GM23338 (cell line): ENCODE measurements at regions not wholly inside any gene's neighbourhood (a gene's known extent, or its start where the extent isn't known, plus 50 kb on each side); places are given as distances from the start of the nearest gene placed in this dataset.

Source experiments
- ATAC-seq: fragments of 200-7000 bp; cut with Tn5 transposase; 3 replicates; pipeline ENCODE4 v1.9.1; 2020
- DNase-seq: peaks from one replicate; pipeline ENCODE4 v3.0.0-alpha.2; 2015; ENCODE audit warnings: low spot score
- H2AFZ ChIP-seq: fragments of 200-600 bp; sonication (generic); 2 replicates; pipeline ENCODE4 v1.8.0; 2016; ENCODE audit warnings: antibody characterized with exemption, mild to moderate bottlenecking, moderate library complexity
- H3F3A ChIP-seq: fragments of 200-600 bp; sonication (generic); replicated peaks from 2 replicates; pipeline ENCODE4 v1.8.0; 2017; ENCODE audit warnings: antibody characterized with exemption, mixed run types, low read depth
- H3K27ac ChIP-seq: fragments of 200-600 bp; sonication (generic); 2 replicates; pipeline ENCODE4 v1.6.1; 2016; ENCODE audit warnings: low read depth
- H3K27me3 ChIP-seq: fragments of 200-600 bp; sonication (generic); 2 replicates; pipeline ENCODE4 v1.8.0; 2016; ENCODE audit warnings: mild to moderate bottlenecking, mixed run types, moderate library complexity; ENCODE audit not compliant: insufficient read depth
- H3K36me3 ChIP-seq: fragments of 200-600 bp; sonication (generic); 2 replicates; pipeline ENCODE4 v1.8.0; 2016; ENCODE audit warnings: mild to moderate bottlenecking; ENCODE audit not compliant: insufficient read depth
- H3K4me1 ChIP-seq: fragments of 200-600 bp; sonication (generic); 2 replicates; pipeline ENCODE4 v1.8.0; 2016; ENCODE audit warnings: mild to moderate bottlenecking, moderate library complexity; ENCODE audit not compliant: insufficient read depth
- H3K4me2 ChIP-seq: fragments of 200-600 bp; sonication (generic); 2 replicates; pipeline ENCODE4 v1.7.1; 2017; ENCODE audit warnings: mixed run types
- H3K4me3 ChIP-seq: fragments of 200-600 bp; sonication (generic); 2 replicates; pipeline ENCODE4 v1.6.1; 2016; ENCODE audit warnings: mixed run types
- H3K79me2 ChIP-seq: fragments of 200-600 bp; sonication (generic); replicated peaks from 2 replicates; pipeline ENCODE4 v1.8.0; 2017; ENCODE audit warnings: mild to moderate bottlenecking; ENCODE audit not compliant: insufficient read depth
- H3K9me2 ChIP-seq: fragments of 200-600 bp; sonication (generic); 2 replicates; pipeline ENCODE4 v1.8.0; 2017; ENCODE audit not compliant: insufficient read depth
- H4K20me1 ChIP-seq: fragments of 200-600 bp; sonication (generic); replicated peaks from 2 replicates; pipeline ENCODE4 v1.8.0; 2017; ENCODE audit warnings: mild to moderate bottlenecking; ENCODE audit not compliant: insufficient read depth
- H3K27ac Mint-ChIP-seq: 2 replicates; pipeline ENCODE4 v1.8.0; 2020; ENCODE audit warnings: inconsistent platforms, mild to moderate bottlenecking, moderate library complexity, mixed read lengths
- H3K27me3 Mint-ChIP-seq: 3 replicates; pipeline ENCODE4 v1.8.0; 2022; ENCODE audit warnings: low read depth, mild to moderate bottlenecking, moderate library complexity, mixed read lengths, inconsistent platforms; ENCODE audit not compliant: insufficient read depth, poor library complexity
- H3K36me3 Mint-ChIP-seq: 3 replicates; pipeline ENCODE4 v1.8.0; 2021; ENCODE audit warnings: low read depth, mild to moderate bottlenecking, inconsistent platforms, moderate library complexity, mixed read lengths
- H3K4me1 Mint-ChIP-seq: 3 replicates; pipeline ENCODE4 v1.8.0; 2020; ENCODE audit warnings: mild to moderate bottlenecking, inconsistent platforms, mixed read lengths
- H3K4me3 Mint-ChIP-seq: 3 replicates; pipeline ENCODE4 v1.8.0; 2021; ENCODE audit warnings: moderate library complexity, mild to moderate bottlenecking, inconsistent platforms, mixed read lengths
- H3K9me3 Mint-ChIP-seq: 3 replicates; pipeline ENCODE4 v1.8.0; 2020; ENCODE audit warnings: moderate library complexity, mild to moderate bottlenecking, inconsistent platforms, mixed read lengths
- CREB1 ChIP-seq: fragments of 250-450 bp; sonication (Bioruptor Pico); IDR thresholded peaks from 2 replicates; pipeline ENCODE4 v1.5.0; 2020; ENCODE audit warnings: low read depth, mild to moderate bottlenecking, moderate library complexity
- EZH2 ChIP-seq: fragments of 200-600 bp; sonication (generic); IDR thresholded peaks from one replicate; pipeline ENCODE4 v1.8.0; 2017; ENCODE audit warnings: antibody characterized with exemption, mild to moderate bottlenecking, low read depth; ENCODE audit not compliant: unreplicated experiment
- EZH2phosphoT487 ChIP-seq: fragments of 200-600 bp; sonication (generic); IDR thresholded peaks from one replicate; pipeline ENCODE4 v1.8.1; 2018; ENCODE audit warnings: antibody characterized with exemption; ENCODE audit not compliant: unreplicated experiment
- NANOG ChIP-seq: IDR thresholded peaks from 2 replicates; pipeline ENCODE4 v1.6.1; 2016; ENCODE audit warnings: antibody characterized with exemption, borderline replicate concordance
- POLR2AphosphoS5 ChIP-seq: IDR thresholded peaks from 2 replicates; pipeline ENCODE4 v1.6.1; 2016; ENCODE audit warnings: antibody characterized with exemption, low read depth
- ZNF331 ChIP-seq: fragments of 250-450 bp; sonication (Bioruptor Pico); IDR thresholded peaks from 2 replicates; pipeline ENCODE4 v1.5.0; 2020; ENCODE audit warnings: low read depth, mild to moderate bottlenecking, moderate library complexity
- TF ChIP-seq, protein P1 (sequence below), 2 experiments: fragments of 200-600 bp in 1 of 2; sonication (generic) in 1 of 2; conservative IDR thresholded peaks; 2 replicates each; pipeline versions ENCODE4 v1.5.1 to v1.6.1; 2016 to 2017; ENCODE audit warnings: antibody characterized with exemption in 2 of 2, low read depth in 2 of 2, mild to moderate bottlenecking in 2 of 2, moderate library complexity in 1 of 2
- TF ChIP-seq, protein P2 (sequence below): IDR thresholded peaks from one replicate; pipeline ENCODE4 v1.6.1; 2018; ENCODE audit warnings: antibody characterized with exemption; ENCODE audit not compliant: unreplicated experiment
- TF ChIP-seq, protein P3 (sequence below): fragments of 250-450 bp; sonication (Bioruptor Pico); IDR thresholded peaks from 2 replicates; pipeline ENCODE4 v1.5.0; 2020; ENCODE audit warnings: mild to moderate bottlenecking, moderate library complexity

DNA sequence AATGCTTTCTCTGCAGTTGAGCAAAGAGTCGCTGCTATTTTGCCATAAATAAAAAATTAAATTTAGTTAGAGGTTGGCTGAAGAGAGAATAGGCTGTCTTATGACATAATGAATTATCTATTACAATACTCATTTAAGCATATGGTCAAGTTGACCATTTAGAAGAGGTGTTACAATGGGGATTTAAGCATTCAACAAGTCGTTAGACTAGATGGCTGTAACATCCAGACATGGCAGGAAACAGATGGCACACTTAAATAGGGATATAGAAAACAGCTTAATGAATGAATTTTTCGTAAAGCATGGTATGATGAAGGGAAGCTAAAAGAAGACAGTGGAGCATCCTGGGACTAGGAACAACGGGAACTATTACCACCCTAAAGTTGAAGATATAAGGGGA lies 160.3 kb upstream of the PTPRD start:
- no peak for TF ChIP-seq POLR2AphosphoS5
- TF ChIP-seq, protein P1, sequence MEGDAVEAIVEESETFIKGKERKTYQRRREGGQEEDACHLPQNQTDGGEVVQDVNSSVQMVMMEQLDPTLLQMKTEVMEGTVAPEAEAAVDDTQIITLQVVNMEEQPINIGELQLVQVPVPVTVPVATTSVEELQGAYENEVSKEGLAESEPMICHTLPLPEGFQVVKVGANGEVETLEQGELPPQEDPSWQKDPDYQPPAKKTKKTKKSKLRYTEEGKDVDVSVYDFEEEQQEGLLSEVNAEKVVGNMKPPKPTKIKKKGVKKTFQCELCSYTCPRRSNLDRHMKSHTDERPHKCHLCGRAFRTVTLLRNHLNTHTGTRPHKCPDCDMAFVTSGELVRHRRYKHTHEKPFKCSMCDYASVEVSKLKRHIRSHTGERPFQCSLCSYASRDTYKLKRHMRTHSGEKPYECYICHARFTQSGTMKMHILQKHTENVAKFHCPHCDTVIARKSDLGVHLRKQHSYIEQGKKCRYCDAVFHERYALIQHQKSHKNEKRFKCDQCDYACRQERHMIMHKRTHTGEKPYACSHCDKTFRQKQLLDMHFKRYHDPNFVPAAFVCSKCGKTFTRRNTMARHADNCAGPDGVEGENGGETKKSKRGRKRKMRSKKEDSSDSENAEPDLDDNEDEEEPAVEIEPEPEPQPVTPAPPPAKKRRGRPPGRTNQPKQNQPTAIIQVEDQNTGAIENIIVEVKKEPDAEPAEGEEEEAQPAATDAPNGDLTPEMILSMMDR (conservative IDR thresholded peaks at IDR 0.05; ENCODE audit: low read depth in 2 of 2): no peak
- TF ChIP-seq CREB1 (CRISPR knock-in tag): no peak
- Histone ChIP-seq H3K36me3 (no peaks in the 10 kb centered on the region; the same call in 1 of the 2 replicates), H3K4me2 (no peak overlapping the region), H3K27ac (no peak overlapping the region), H3K4me1 (no peaks in the 10 kb centered on the region), H3K79me2 (no peaks in the 10 kb centered on the region), H3K4me3 (no peak overlapping the region), H3K27me3 (no peaks in the 10 kb centered on the region), H3K9me2 (peaks cover 12% of the 10 kb centered on the region), H2AFZ (no peak overlapping the region), H3F3A (no peaks in the 10 kb centered on the region), H4K20me1 (no peaks in the 10 kb centered on the region)
- Mint-ChIP-seq H3K9me3 (peaks cover 4% of the 10 kb centered on the region; the same call in 1 of the 3 replicates), H3K36me3 (no peaks in the 10 kb centered on the region), H3K27me3 (no peaks in the 10 kb centered on the region), H3K27ac (no peak overlapping the region), H3K4me1 (no peaks in the 10 kb centered on the region), H3K4me3 (no peak overlapping the region)
- ATAC-seq: no peak
- DNase-seq: no peak

DNA sequence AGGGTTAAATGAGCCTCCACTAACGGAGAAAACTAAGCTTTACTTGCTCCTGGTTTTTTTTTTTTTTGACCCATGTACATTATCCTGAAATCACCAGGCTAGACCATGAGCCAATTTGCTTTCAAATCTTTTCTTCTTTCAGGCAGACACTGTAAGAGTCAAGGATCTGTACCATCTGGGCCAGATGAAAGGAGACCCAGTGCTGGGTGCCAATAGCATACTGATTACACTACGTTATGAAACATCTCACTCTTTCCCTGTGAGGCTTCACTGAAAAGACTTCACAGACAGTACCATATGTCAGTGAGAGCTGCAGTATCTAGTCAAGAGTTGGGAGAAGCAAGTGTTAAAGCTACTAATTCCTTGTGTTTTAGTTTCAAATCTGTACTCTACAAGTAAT lies 161.2 kb upstream of the PTPRD start:
- no peaks in the 10 kb centered on the region for H3K36me3 Mint-ChIP-seq
- no peak overlapping the region for H3K4me3 ChIP-seq
- H3K4me2 ChIP-seq: no peak overlapping the region
- H3F3A ChIP-seq: no peaks in the 10 kb centered on the region
- no peaks in the 10 kb centered on the region for H4K20me1 ChIP-seq
- H3K36me3 ChIP-seq: no peaks in the 10 kb centered on the region; the same call in 1 of the 2 replicates
- no peaks in the 10 kb centered on the region for H3K27me3 Mint-ChIP-seq
- peaks cover 13% of the 10 kb centered on the region for H3K9me2 ChIP-seq
- no peak overlapping the region for H3K27ac Mint-ChIP-seq
- ATAC-seq: no peak
- H3K4me3 Mint-ChIP-seq: no peak overlapping the region
- no peak overlapping the region for H2AFZ ChIP-seq
- no peaks in the 10 kb centered on the region for H3K4me1 Mint-ChIP-seq
- no peaks in the 10 kb centered on the region for H3K79me2 ChIP-seq
- no peak overlapping the region for H3K27ac ChIP-seq
- DNase-seq: no peak
- H3K27me3 ChIP-seq: no peaks in the 10 kb centered on the region
- no peaks in the 10 kb centered on the region for H3K4me1 ChIP-seq
- H3K9me3 Mint-ChIP-seq: peaks cover 9% of the 10 kb centered on the region; the same call in 2 of the 3 replicates
- TF ChIP-seq POLR2AphosphoS5: no peak
- no peak for TF ChIP-seq NANOG
- TF ChIP-seq, protein P2, sequence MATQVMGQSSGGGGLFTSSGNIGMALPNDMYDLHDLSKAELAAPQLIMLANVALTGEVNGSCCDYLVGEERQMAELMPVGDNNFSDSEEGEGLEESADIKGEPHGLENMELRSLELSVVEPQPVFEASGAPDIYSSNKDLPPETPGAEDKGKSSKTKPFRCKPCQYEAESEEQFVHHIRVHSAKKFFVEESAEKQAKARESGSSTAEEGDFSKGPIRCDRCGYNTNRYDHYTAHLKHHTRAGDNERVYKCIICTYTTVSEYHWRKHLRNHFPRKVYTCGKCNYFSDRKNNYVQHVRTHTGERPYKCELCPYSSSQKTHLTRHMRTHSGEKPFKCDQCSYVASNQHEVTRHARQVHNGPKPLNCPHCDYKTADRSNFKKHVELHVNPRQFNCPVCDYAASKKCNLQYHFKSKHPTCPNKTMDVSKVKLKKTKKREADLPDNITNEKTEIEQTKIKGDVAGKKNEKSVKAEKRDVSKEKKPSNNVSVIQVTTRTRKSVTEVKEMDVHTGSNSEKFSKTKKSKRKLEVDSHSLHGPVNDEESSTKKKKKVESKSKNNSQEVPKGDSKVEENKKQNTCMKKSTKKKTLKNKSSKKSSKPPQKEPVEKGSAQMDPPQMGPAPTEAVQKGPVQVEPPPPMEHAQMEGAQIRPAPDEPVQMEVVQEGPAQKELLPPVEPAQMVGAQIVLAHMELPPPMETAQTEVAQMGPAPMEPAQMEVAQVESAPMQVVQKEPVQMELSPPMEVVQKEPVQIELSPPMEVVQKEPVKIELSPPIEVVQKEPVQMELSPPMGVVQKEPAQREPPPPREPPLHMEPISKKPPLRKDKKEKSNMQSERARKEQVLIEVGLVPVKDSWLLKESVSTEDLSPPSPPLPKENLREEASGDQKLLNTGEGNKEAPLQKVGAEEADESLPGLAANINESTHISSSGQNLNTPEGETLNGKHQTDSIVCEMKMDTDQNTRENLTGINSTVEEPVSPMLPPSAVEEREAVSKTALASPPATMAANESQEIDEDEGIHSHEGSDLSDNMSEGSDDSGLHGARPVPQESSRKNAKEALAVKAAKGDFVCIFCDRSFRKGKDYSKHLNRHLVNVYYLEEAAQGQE: no peak
- TF ChIP-seq, protein P3, sequence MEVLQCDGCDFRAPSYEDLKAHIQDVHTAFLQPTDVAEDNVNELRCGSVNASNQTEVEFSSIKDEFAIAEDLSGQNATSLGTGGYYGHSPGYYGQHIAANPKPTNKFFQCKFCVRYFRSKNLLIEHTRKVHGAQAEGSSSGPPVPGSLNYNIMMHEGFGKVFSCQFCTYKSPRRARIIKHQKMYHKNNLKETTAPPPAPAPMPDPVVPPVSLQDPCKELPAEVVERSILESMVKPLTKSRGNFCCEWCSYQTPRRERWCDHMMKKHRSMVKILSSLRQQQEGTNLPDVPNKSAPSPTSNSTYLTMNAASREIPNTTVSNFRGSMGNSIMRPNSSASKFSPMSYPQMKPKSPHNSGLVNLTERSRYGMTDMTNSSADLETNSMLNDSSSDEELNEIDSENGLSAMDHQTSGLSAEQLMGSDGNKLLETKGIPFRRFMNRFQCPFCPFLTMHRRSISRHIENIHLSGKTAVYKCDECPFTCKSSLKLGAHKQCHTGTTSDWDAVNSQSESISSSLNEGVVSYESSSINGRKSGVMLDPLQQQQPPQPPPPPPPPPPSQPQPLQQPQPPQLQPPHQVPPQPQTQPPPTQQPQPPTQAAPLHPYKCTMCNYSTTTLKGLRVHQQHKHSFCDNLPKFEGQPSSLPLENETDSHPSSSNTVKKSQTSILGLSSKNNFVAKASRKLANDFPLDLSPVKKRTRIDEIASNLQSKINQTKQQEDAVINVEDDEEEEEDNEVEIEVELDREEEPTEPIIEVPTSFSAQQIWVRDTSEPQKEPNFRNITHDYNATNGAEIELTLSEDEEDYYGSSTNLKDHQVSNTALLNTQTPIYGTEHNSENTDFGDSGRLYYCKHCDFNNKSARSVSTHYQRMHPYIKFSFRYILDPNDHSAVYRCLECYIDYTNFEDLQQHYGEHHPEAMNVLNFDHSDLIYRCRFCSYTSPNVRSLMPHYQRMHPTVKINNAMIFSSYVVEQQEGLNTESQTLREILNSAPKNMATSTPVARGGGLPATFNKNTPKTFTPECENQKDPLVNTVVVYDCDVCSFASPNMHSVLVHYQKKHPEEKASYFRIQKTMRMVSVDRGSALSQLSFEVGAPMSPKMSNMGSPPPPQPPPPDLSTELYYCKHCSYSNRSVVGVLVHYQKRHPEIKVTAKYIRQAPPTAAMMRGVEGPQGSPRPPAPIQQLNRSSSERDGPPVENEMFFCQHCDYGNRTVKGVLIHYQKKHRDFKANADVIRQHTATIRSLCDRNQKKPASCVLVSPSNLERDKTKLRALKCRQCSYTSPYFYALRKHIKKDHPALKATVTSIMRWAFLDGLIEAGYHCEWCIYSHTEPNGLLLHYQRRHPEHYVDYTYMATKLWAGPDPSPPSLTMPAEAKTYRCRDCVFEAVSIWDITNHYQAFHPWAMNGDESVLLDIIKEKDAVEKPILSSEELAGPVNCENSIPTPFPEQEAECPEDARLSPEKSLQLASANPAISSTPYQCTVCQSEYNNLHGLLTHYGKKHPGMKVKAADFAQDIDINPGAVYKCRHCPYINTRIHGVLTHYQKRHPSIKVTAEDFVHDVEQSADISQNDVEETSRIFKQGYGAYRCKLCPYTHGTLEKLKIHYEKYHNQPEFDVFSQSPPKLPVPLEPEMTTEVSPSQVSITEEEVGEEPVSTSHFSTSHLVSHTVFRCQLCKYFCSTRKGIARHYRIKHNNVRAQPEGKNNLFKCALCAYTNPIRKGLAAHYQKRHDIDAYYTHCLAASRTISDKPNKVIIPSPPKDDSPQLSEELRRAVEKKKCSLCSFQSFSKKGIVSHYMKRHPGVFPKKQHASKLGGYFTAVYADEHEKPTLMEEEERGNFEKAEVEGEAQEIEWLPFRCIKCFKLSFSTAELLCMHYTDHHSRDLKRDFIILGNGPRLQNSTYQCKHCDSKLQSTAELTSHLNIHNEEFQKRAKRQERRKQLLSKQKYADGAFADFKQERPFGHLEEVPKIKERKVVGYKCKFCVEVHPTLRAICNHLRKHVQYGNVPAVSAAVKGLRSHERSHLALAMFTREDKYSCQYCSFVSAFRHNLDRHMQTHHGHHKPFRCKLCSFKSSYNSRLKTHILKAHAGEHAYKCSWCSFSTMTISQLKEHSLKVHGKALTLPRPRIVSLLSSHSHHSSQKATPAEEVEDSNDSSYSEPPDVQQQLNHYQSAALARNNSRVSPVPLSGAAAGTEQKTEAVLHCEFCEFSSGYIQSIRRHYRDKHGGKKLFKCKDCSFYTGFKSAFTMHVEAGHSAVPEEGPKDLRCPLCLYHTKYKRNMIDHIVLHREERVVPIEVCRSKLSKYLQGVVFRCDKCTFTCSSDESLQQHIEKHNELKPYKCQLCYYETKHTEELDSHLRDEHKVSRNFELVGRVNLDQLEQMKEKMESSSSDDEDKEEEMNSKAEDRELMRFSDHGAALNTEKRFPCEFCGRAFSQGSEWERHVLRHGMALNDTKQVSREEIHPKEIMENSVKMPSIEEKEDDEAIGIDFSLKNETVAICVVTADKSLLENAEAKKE (CRISPR knock-in tag): no peak
- no peak for TF ChIP-seq EZH2
- no peak for TF ChIP-seq ZNF331 (CRISPR knock-in tag)
- TF ChIP-seq CREB1 (CRISPR knock-in tag): no peak
- TF ChIP-seq EZH2phosphoT487: no peak
